TTC549 (cell line): ENCODE measurements at regions not wholly inside any gene's neighbourhood (a gene's known extent, or its start where the extent isn't known, plus 50 kb on each side); places are given as distances from the start of the nearest gene placed in this dataset.
"Not testable (repeated sequence)": the region's sequence is repeated elsewhere in the genome, so short reads cannot be mapped to it uniquely, and the experiment has no call there.

Source experiments
- FAIRE-seq: peaks from 2 replicates; lab custom pipeline; 2012; peaks lifted over from hg19 to GRCh38; lab: Jason Lieb, UNC

GRCh38 chr12:34097213-34097612, 74.9 kb downstream of the ALG10 start:
- FAIRE-seq, result no peak

- no peak for FAIRE-seq
Observed at GRCh38 chr12:34105392-34105933, 83.2 kb downstream of the ALG10 start.

DNA sequence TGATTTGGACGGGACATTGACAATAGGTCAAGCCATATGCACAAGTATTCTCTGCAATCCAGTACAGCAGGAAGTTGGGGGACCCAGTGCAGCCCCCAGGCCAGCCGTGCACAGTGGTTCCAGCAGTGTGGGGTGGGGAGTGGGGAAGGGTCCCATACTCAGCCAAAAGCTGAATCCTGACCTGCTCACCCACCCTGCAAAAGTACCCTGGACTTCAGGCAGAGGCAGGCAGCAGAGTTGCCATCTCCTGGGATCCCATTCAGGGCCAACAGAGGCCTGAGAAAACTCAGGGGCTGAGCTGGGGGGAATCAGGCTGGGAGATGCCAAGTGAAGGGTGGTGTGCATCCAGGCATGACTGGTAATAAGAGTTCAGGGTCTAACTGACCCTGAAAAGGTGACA, 83.9 kb downstream of the ALG10 start:
- no peak for FAIRE-seq

GRCh38 chr12:34107016-34107415, 84.7 kb downstream of the ALG10 start:
- no peak for FAIRE-seq

DNA sequence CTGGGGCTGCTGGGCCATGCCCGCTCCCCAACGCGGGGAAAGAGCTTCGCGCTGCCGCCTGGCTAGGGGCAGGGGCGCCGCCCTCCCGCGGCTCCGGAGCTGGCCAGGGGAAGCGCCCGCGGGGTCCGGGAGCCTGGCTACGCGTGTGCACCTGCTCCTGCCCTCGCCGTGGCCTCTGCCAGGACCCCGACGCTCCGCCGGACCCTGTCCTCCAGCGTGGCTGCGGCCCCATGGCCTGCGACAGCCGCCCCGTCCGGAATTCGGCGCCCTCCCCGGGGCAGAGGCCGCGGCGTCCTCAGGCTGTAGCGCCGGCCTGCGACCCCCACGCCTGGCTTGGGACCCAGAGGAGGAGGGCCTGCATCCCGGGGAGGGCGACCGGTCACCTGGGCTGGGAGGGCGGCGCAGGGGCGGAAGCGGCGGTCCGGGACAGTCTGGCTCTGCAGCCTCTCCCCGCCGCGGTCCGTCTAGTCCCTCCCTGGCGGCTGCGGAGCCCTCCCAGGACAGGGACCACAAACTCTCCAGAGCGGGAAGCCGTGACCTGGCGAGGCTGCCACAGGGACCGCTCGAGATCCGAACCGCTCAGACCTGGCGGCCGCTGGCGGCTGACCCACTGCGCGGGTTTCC, 85.6 kb downstream of the ALG10 start:
- FAIRE-seq, result no peak

- no peak for FAIRE-seq
Observed at GRCh38 chr12:34108405-34108803, 86.1 kb downstream of the ALG10 start.

- no peak for FAIRE-seq
Observed at GRCh38 chr12:34108967-34109366, 86.7 kb downstream of the ALG10 start.

GRCh38 chr12:34109390-34109789, 87.1 kb downstream of the ALG10 start:
- no peak for FAIRE-seq

- FAIRE-seq, result not testable (repeated sequence)
Observed at GRCh38 chr12:34109909-34110531, 87.7 kb downstream of the ALG10 start.

DNA sequence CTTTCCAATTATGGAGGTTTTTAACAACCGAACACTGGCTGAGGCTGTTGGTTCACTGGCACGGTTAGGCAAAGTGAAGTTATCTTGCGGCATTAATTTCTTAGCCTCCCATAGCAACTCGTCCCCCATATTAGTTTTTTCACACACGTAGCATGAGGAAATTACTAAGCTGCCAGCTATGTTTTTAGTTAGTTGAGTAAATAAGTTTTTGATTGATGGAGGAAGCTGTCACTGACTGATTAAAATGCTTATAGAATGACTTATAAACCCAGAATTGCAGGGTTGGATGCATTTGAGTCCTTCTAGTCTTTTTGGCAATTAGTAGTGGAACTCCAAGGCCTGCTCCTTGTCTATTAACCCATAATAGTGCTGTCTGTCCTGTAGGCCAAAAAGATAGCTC, 97.1 kb downstream of the ALG10 start:
- FAIRE-seq, result no peak

DNA sequence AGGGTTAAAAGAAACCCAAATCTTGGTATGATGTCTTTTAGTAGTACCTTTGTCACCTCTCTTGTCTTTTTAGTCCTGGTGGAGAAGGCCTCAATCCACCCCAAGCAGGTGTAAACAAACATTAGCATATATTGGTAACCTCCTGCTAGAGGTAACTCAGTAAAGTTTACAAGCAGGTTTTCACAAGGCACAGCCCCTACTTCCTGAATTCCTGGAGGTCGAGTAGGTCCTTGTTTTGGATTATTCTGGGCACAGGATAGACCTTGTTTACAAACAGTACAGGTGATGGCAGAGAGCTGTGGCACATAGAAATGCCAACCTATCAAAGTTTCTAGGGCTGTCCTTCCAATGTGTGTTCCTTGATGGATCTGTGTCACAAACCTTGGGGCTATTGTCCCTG, 99.1 kb downstream of the ALG10 start:
- no peak for FAIRE-seq

DNA sequence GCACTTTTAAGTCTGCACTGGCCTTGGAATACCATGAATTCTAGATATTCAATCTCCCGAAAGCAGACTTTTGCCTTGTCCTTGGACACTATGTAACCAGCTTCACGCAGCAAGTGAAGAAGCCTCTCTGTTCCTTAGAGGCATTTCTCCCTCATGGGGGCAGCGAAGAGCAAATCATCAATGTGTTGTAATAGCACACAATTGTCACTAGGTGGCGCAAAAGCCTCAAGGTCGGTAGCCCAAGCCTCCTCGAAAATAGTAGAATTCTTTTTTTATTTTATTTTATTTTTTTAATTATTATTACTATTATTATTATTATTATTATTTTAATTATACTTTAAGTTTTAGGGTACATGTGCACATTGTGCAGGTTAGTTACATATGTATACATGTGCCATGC, 100.8 kb downstream of the ALG10 start:
- FAIRE-seq, result peak; percentile 97

DNA sequence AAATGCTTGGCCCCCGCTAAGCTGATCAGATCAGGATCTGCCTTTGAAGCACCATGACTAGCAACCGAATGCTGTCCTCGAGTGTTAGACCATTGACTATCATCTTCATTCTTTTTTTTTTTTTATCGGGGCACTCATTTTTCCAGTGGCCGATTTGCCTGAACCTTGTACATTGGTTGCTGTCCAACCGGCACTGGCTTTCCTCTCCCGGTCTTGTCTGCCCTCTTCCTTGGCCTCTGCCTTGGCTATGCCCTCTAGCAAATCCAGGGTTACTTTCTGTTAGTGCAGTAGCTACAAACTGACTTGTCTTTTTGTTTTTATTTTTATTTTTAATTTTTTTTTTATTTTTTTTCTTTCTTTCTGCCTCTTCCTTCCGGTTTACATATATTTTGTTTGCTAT, 102.3 kb downstream of the ALG10 start:
- FAIRE-seq, result no peak

DNA sequence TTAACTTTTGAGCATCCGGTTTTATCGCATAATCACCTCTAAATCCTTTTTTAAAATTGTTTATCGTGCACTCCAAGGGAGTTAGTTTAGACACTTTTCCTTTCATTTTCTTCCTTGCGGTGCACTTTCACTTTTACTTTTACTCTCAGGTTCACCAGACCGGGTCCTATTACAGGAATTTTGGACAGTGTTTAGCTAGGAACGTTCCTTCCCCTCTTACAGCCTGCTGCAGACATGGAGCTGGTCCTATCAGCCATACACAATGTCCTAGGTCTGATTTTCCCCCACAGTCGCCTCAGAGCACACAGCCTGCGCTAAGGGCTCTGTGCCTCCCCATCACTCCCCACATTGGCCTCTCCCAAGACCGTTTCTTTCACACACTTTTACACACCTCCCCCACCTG, 103.9 kb downstream of the ALG10 start:
- no peak for FAIRE-seq

DNA sequence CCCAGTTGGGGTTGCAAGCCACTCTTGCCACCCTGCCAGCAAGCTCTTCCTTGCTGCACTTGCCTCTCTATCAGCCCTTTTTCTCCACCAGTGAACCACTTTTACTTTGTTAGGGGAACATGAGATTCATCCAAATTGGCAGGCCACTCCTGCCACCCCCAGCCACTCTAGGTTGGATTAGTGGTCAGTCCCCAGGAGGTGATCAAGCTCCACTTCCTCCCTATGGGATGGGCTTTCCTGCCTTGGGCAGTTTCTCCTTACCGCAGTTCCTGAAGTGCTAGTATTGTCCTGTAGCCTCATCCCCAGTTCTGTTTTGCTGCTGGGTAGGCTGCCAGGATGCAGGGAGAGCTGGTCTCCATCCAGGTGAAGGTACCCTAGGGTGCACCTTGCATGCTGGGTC, 104.5 kb downstream of the ALG10 start:
- no peak for FAIRE-seq

GRCh38 chr12:34127379-34127778, 105.1 kb downstream of the ALG10 start:
- not testable (repeated sequence) for FAIRE-seq

DNA sequence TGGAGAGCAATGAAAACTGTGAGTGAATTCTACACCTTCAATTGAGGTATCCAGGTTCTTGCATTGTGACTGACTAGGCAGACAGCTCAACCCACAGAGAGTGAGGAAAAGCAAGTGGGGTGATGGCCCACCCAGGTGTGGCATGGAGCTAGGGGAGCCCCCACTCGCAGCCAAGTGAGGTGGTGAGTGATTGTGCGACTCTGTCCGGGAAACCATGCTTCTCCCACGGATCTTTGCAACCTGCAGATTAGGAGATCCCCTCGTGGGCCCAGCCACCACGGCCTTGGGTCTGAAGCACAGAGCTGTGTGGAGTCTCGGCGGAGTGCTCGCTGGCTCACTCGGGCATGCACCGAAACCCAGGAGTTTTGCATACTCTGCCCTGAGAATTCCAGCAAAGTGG, 120.1 kb downstream of the ALG10 start:
- no peak for FAIRE-seq

DNA sequence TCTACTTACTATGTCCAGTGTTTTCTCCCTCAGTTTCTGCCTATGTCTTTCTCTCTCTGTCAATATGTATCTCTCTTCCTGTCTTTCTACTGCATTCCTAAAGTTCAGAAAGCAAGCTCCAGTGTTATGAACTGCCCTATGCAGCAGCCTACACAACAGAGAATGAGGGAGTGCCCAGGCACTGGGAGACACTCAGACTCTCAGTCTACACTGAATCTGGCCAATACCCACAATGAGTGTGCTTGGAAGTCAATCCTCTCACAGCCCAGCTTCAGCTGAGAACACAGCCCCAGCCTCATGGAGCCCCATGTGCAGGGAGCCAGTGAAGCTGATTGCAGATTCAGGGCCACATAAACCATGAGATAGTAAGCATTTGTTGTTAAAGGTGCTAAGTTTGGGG, 128.7 kb downstream of the ALG10 start:
- FAIRE-seq, result no peak

- no peak for FAIRE-seq
Observed at GRCh38 chr12:34163443-34163842, 141.1 kb downstream of the ALG10 start.

DNA sequence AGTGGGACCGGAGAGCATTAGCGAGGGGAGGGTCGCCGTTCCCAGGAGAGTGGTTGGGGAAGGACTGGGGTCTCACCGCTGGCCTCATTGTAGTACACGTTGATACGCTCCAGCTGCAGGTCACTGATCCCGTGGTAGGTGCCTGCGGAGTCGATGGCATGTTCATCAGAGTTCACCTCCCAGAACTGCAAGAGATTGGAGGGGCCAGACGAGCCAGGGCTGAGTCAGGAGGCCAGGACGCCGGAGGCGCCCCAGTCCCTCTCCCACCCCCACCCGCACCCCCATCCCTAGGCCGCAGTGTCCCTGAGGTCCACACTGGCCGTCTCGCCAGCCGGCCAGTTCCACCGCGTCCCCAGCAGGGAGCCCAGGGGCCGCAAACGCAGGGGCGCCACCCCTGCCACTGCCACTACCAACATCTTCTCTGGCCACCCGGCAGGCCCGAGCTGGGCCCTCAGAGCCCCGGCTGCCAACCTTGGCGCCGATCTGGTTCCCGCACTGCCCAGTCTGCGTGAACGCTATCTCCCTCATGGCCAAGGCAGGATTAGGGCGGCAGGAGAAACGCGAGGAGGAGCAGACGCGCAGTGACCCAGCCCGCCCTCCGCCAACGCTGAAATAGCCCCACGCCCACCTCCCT, 144.2 kb downstream of the ALG10 start:
- FAIRE-seq, result no peak

DNA sequence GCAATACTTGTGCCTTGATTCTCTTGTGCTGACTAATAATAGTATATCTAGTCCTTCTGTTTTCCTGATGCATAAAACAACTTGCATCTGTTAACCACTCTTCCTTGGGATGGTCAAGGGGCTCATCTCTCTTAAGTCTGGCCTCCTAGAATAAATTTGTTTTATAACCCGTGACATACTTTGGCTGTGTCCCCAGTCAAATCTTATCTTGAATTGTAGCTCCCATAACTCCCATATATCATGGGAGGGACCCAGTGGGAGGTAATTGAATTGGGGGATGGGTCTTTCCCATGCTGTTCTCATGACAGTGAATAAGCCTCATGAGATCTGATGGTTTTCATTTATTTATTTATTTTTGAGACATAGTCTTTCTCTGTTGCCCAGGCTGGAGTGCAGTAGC, 146.2 kb downstream of the ALG10 start:
- not testable (repeated sequence) for FAIRE-seq

GRCh38 chr12:34186492-34186891, 164.2 kb downstream of the ALG10 start:
- no peak for FAIRE-seq

GRCh38 chr12:34188974-34189373, 166.7 kb downstream of the ALG10 start:
- no peak for FAIRE-seq

GRCh38 chr12:34190054-34190453, 167.8 kb downstream of the ALG10 start:
- FAIRE-seq, result no peak
